GM03348 (cell line): ENCODE measurements at regions not wholly inside any gene's neighbourhood (a gene's known extent, or its start where the extent isn't known, plus 50 kb on each side); places are given as distances from the start of the nearest gene placed in this dataset.
A peak's percentile ranks its signal among the peaks of the same experiment; 100 is the strongest.

Experiments used
- DNase-seq: peaks from one replicate; pipeline ENCODE4 v3.0.0; 2012; ENCODE audit warnings: low spot score

DNA sequence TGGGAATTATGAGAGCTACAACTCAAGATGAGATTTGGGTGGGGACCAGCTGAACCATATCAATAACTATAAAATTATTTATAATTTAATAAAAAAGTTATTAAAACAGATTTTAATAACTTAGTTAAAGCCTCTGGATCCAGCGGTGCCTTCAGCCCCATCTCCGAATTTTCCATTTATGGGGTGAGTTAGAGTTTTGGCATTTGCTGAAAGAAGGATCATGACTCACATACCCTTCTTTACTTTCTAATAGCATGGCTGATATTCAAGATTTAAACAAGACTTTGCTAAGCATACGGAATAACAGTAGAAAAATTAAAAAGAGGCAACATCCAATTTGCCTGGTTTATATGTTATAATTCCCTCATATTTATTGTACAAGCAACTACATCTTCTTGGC is 94.5 kb downstream of the RDH14 start:
- no peak for DNase-seq

DNA sequence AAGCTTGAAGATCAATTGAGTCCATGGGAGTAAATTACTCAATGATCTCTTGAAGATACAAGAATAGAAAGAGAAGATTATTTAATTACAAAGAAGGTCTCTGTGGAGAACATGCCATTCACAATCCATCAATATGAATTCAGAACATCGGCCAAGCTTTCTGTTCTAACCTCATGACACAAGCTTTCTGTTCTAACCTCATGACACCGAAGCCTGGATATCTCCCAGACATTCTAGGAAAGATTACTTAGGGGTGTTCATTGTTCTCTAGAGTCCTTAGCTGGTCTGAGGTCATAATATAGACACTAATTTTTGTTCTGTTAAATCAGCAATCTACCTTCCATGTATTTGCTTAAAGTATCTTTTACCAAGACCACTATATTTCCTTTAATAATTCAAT is 95.5 kb downstream of the RDH14 start:
- no peak for DNase-seq

DNA sequence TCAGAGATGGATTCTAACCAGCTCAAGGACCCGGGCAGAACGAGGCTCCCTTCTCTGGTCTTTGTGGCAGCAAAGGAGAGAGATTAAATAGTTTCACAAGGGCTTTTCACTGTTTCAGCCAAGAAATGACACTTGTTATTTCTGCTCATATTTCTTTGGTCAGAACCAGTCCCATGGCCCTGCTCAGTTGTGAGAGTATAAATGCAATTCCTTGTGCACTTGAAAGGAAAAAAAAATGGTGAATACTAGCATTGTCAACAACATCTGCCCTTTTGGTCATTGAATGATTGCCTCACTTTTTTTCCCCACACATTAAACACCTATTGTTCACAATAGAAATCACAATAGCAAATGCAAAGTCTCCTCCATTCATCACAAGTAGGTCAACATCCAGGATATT is 104.4 kb downstream of the RDH14 start:
- DNase-seq: peak; percentile 18

DNA sequence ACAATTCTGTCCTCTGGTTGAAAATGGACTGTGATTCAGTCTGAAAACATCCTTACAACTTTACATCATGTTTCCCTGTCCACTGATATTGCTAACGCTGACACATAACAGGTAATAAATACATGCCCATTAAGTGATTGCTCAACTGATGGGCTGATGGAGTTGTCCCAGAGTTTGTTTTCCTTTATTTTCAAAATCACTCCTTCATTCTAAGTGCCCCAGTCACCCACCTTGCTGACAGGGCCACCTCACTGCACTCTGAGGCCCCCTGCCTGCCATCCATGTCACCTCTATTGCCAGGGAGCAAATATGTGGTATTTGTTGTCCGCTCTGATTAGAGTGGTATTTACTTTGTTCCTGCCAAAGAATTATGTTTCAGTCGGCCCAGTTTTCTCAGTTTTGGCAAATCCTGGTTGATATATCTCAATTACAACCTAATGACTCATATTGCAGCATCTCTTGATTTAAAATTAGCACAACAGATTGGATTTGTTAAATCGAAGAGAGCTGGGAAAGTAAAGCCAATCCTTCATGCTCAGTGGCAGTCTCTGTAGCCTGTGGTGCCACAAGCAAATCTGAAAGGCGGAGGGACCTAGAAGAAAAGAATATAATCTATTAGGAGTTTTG is 105.1 kb downstream of the RDH14 start:
- peak; percentile 75 for DNase-seq

DNA sequence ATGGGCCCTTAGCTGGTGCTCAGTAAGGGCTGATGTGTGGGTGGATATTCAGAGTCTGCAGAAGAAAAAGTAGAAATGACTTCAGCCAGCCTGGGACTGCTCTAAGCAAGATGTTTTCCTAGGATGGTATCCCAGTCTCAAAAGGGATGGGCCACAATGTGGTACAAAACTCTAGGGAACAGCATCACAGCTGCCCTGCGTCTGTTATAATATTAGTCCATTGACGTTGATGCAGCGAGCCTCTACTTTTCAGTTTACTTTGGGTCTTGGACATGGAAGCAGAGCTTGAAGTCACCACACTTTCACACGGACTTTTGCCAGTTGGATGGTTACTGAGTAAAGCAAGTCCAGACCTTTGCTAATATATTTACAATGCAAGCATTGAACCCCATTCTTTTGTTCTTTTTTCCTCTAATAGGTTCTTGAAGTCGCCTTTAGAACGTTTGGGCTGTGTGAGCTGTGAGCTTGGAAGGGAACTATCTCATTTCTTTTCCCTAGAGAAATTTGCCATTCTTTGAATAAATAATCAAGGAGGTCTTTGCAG is 105.7 kb downstream of the RDH14 start:
- DNase-seq: peak; percentile 15

DNA sequence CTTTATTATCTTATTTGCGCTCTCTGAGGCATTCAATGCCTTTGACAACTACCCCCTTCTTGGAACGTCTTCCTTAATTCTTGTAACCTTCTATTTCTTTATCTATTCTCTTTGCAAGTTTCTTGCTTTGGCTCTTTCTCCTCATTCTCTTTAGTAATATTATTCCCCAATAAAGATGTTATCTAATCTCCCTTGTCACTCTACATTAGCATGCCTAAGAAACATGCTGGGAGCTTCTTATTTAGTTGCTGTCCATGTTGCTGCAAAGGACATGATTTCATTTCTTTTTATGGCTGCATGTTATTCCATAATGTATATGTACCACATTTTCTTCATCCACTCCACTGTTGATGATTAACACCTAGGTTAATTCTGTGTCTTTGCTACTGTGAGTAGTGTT is 113.7 kb downstream of the RDH14 start:
- no peak for DNase-seq

DNA sequence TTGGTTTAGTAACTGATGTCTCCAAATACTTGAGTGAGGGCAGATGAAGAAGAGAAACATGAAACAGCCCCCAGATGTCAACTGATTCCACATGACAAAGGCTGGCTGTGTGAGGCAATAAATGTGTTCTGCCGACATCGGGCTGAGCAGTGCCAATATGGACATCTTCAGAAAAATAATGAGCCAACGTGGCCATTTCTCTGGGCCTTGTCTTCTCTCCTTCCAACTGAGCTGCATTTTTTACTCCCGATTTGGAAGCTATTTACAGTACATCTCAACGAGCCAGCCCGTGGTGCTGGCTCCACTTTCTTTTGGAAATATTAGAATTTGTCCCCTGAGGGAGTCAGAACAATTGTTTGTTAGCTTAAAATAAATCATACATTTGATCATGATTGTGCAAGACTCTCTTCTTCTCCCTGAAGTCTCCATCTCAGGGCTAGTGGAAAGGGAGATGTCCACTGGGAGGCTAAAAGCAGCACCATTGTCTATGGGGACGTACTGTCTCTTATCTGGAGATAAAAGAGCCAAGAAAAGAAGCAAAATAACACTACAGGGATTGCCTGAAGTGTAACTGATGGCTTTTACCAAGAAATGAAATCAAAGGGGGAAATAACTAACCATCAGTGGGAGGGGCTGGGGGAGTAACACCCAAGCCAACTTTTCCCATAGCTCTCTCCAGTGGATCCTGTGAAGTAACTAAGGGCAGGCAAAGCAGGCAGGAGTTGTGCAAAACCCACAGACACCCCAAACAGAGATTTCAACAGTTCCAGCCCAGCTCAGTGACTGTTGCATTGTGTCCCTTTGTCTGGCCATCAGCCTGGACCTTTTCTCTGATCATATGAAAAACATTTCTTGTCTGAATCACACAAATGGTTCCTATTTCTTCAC is 114.8 kb downstream of the RDH14 start:
- peak; percentile 33 for DNase-seq

DNA sequence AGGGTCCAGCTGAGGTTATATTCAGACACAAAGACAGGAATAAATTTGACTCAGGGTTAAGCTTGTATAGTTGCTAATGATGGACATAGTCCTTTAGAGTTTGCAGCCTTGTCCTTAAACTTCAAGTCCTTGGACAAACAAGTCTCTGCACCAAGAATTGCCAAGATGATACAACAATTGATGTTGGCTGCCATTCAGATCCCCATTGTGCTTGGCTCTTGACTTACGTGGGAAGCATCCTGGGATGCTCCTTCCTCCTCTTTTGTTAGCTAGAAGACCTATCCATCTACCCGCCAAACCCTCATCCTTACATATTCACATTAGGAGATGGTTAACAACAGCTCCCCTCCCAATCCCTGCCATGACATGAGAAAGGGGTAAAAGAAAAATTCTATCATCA is 115.6 kb downstream of the RDH14 start:
- DNase-seq: no peak

DNA sequence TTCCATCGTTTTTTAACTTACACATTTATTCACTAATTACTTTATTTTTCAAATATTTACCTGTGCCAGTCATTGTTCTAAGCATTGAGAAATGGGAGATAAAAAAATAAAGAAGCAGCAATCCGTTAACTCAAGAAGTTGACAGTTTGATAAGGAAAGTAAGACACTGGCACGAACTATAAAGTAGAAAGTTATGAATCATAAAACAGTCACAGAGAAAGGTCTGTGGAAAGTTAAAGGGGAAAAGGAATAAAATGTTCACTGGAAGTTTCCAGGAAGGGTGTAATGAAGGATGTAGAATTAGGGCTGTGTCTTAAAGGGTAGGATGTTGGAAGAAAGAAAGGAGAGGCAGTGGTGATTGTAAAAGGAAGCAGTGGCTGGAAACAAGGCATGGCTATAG is 118.9 kb downstream of the RDH14 start:
- no peak for DNase-seq

DNA sequence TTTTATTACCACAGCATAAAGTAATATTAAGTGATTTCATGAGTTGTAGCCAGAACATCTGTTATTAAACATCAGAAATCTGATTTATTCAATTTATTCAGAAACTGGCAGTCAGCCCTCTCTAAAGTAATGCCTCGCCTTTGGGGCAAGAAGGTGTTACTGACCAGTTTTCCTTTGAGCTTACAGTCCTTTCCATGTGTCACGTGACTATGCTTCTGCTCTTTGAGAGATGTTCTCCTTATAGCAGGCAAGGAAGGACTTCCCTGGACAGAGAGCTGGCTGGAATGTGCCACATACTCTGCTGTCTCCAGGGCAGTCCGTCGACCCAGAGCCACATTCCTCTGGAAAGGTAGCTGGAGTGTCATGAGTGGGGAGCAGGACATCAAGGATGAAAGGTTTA is 119.7 kb downstream of the RDH14 start:
- no peak for DNase-seq

GRCh38 chr2:18440141-18440661 is 120.3 kb downstream of the RDH14 start:
- DNase-seq: peak; percentile 53

DNA sequence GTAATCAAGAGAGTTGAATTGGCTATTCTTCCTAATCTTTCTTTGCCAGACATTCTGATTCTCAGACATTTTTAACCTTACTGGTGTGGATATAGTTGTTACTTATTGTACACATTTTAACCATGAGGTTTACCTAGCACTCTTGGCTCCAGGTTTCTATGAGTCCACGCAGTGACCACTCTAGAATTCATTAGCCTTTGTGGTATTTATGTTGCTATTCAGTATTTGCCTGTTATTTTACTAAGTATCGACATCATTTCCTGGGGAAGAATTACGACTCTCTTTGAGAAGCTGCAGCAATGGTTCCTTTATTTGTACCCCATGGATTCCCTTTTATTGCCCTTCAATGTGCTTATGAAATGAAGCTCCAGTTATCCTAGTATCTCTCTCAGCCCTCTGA is 120.7 kb downstream of the RDH14 start:
- no peak for DNase-seq

- DNase-seq: no peak
Observed at GRCh38 chr2:18437909-18438308, 122.5 kb downstream of the RDH14 start.

- DNase-seq: no peak
Observed at GRCh38 chr2:18436503-18437005, 123.9 kb downstream of the RDH14 start.

DNA sequence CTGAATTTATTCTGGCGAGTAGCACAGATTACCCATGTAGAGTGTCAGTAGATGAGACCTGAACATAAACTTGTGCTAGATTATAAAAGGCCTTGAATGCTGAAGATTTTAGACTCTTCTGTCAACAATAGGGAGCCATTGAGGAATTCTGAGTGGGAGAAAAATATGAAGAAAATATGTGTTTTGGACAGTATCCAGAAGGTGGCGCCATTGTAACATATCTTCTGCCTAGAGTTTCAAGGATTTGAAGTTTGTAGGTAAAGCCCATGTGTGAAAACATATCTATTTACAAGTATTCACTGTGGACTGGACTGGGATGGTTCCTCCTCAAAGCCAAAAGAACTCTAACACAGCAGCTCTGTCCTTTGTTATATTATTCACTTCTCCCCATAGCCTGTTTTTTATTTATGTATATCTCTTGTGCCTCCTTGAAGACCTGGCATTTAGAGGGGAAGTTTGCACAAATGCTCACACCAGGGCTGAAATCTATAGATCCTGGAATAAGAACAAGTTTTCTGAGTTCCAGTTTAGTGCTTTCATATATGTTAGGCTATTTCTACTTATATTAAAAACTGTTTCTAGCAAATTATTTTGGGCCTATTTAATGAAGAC is 124.9 kb downstream of the RDH14 start:
- peak; percentile 39 for DNase-seq

GRCh38 chr2:18433872-18434271 is 126.6 kb downstream of the RDH14 start:
- no peak for DNase-seq

DNA sequence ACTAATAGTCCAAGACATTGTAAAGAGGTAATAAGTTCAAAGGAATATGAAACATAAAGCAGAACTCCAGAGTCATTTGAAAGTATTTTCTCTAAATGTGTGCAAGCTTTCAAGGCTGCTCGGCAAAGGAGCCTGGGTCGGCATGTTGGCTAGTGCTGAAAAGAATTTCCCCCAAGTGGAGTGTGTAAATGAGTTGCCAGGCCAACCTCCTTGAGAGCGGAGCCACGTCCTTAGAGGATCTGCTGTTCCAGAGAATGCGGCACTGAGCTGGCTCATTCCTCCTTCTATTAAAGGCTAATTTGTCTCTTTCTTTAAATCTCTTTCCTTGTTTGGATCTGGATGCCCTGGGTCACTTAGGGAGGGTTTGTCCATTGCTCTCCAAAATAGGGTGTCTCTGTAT is 127.5 kb downstream of the RDH14 start:
- no peak for DNase-seq

DNA sequence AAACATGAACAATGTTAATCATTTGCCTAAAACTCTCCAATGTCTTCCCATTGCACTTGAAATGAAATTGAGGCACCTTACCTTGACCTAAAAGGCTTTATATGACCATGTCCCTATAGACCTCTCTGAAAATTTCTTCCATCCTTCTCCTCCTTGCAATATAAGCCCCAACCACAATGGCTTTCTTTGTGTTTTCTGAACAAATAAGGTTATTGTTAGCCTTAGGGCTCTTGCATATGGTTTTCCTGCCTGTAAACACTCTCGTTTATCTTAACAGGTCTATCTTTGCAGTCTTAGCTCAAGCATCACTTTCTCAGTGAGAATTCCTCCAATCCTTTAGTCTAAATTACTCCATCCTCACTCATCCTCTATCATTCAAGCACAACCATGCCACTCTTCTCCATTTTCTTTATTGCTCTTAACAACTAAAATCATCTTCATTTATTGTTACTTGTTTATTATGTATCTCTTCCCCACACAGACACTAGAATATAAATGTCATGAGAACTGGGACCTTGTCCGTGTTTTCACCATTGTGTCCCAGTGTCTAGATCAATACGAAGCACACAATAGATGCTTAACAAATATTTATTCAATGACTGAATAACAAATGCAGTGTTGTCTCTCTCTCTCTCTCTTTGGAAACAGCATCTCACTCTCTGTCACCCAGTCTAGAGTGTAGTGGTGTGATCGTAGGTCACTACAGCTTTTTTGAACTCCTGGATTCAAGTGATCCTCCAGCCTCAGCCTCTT is 129.3 kb downstream of the RDH14 start:
- DNase-seq: no peak

DNA sequence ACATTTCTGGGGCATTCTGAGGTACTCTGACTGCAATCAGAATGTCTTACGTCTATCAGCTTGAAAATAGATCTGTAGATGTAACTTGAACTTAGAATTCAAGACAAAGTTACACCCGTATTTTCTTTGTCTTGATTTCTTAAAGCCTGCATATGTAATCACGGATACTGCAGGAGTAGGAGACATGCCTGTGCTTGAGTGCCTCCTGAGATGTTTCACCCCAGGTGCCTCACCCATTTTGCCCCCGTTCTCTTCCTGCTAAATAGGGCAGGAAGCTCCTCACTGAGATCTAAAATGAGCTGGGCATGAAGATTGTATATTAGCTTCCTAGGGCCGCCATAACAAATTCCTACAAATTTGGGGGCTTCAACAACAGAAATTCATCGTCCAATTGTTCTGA is 131.9 kb downstream of the RDH14 start:
- DNase-seq: no peak

- no peak for DNase-seq
Observed at GRCh38 chr2:18427762-18428161, 132.7 kb downstream of the RDH14 start.

- DNase-seq: no peak
Observed at GRCh38 chr2:18426174-18426573, 134.3 kb downstream of the RDH14 start.

GRCh38 chr2:18425210-18425703 is 135.2 kb downstream of the RDH14 start:
- no peak for DNase-seq
